ENCODE measurements at regions not wholly inside any gene's neighbourhood (a gene's known extent, or its start where the extent isn't known, plus 50 kb on each side); places are given as distances from the start of the nearest gene placed in this dataset.
"Not testable (repeated sequence)": the region's sequence is repeated elsewhere in the genome, so short reads cannot be mapped to it uniquely, and the experiment has no call there.

DNA sequence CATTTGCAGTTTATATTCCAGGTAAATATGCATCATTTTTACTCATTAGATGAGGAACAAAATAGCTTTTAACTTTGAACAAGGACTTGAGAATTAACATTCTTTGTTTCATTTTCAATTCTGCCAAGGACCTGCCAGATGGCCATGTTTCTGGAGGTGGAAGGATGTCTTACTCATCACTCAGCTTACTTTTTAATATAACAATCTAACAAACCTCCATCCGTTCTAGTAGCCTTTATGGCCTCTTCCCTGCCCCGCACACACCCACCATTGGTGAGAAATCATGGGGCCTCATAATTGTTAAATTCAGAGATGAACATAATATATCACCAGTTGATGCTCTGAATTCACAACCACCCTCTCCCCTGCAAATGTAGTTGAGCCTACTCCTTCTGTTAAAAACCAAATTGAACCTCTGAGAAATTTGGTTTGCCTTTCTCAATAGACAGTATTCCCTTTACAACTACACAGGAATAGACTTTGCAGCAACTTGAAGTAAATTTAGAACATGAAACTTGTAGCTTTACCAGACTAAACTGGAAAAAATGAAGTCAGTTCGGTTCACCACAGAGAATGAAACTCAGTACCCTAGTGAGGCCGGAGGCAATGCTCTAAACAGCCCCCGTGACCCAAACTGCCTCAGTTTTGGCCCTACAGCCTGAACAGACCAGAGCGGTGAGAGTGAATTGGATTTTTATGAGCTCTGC lies 50.1 kb upstream of the ACSL4 start:
- Histone ChIP-seq H3K4me2 (ENCODE audit: insufficient read depth, low read length, poor library complexity, severe bottlenecking) (no peak overlapping the region), H2BK12ac (ENCODE audit: low read length) (no peak overlapping the region), H4K8ac (ENCODE audit: low read depth, low read length) (no peak overlapping the region), H3K9ac (ENCODE audit: low read depth, low read length, poor library complexity) (no peak overlapping the region), H2AK5ac (ENCODE audit: low read depth, low read length) (no peak overlapping the region), H2AFZ (ENCODE audit: low read length) (no peak overlapping the region), H3K4ac (ENCODE audit: low read length) (no peak overlapping the region), H2BK15ac (ENCODE audit: low read length) (no peak overlapping the region), H3K4me1 (ENCODE audit: control insufficient read depth in 2 of 2, insufficient read depth in 1 of 2, low read depth in 1 of 2, low read length in 2 of 2) (no peaks in the 10 kb centered on the region), H3K36me3 (replicated peaks in 1 of 2; ENCODE audit: control insufficient read depth in 2 of 2, insufficient read depth in 2 of 2, low read length in 2 of 2) (no peaks in the 10 kb centered on the region), H3K79me1 (ENCODE audit: low read depth, low read length) (no peaks in the 10 kb centered on the region), H2BK120ac (ENCODE audit: low read depth, low read length) (no peak overlapping the region), H3K9me3 (replicated peaks in 1 of 2; ENCODE audit: control insufficient read depth in 2 of 2, insufficient read depth in 1 of 2, low read depth in 1 of 2, low read length in 2 of 2) (no peaks in the 10 kb centered on the region), H3K18ac (ENCODE audit: low read length) (no peak overlapping the region), H3K23ac (ENCODE audit: low read depth, low read length, poor library complexity) (no peak overlapping the region), H4K91ac (ENCODE audit: low read depth, low read length, poor library complexity) (no peak overlapping the region), H2BK5ac (ENCODE audit: low read length) (no peak overlapping the region), H3K14ac (ENCODE audit: low read length) (no peak overlapping the region), H3K27ac (replicated peaks; ENCODE audit: low read length) (no peak overlapping the region), H3K4me3 (ENCODE audit: low read length in 2 of 2) (no peak overlapping the region), H3K27me3 (ENCODE audit: control insufficient read depth in 3 of 3, insufficient read depth in 3 of 3, low read depth in 1 of 3, low read length in 3 of 3) (peaks cover 0 to 6% (median 0%) of the 10 kb centered on the region in 3 experiments)
- DNase-seq (ENCODE audit: low spot score): no peak
- WGBS, 2 donors (ENCODE audit: extremely low coverage in 2 of 2, insufficient read length in 2 of 2, insufficient replicate concordance in 1 of 2): no CpG with 5 or more reads among the region's 6 CpGs

DNA sequence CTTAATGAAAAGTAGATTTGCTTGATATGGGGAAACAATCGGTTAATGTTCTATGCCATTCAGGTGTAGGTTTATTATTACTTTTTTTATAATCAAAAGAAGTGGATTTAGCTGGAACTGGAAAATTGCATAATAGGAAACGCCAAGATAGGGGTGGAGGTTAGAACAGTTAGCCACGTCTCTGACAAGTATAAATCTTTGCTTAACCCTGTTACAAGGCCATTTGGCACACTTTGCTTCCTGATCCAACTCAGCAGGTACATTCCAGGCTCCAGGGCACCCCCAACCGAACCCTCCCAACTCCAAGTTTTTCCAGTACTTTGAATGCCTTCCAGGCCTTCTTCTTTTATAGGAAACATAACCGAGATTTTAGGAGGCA lies 50.6 kb upstream of the ACSL4 start:
- no peak overlapping the region for H3K4me2 ChIP-seq (ENCODE audit: insufficient read depth, low read length, poor library complexity, severe bottlenecking)
- no peak overlapping the region for H3K18ac ChIP-seq (ENCODE audit: low read length)
- DNase-seq (ENCODE audit: low spot score): no peak
- no peaks in the 10 kb centered on the region for H3K4me1 ChIP-seq (ENCODE audit: control insufficient read depth in 2 of 2, insufficient read depth in 1 of 2, low read depth in 1 of 2, low read length in 2 of 2)
- H2BK120ac ChIP-seq (ENCODE audit: low read depth, low read length): no peak overlapping the region
- no peak overlapping the region for H2BK15ac ChIP-seq (ENCODE audit: low read length)
- H4K8ac ChIP-seq (ENCODE audit: low read depth, low read length): no peak overlapping the region
- H3K9ac ChIP-seq (ENCODE audit: low read depth, low read length, poor library complexity): no peak overlapping the region
- no peaks in the 10 kb centered on the region for H3K79me1 ChIP-seq (ENCODE audit: low read depth, low read length)
- H3K4ac ChIP-seq (ENCODE audit: low read length): no peak overlapping the region
- no peaks in the 10 kb centered on the region for H3K9me3 ChIP-seq (replicated peaks in 1 of 2; ENCODE audit: control insufficient read depth in 2 of 2, insufficient read depth in 1 of 2, low read depth in 1 of 2, low read length in 2 of 2)
- no peak overlapping the region for H4K91ac ChIP-seq (ENCODE audit: low read depth, low read length, poor library complexity)
- H3K27ac ChIP-seq (replicated peaks; ENCODE audit: low read length): no peak overlapping the region
- H2AFZ ChIP-seq (ENCODE audit: low read length): no peak overlapping the region
- no peak overlapping the region for H3K4me3 ChIP-seq (ENCODE audit: low read length in 2 of 2)
- H3K23ac ChIP-seq (ENCODE audit: low read depth, low read length, poor library complexity): no peak overlapping the region
- no peak overlapping the region for H2AK5ac ChIP-seq (ENCODE audit: low read depth, low read length)
- peaks cover 0 to 6% (median 0%) of the 10 kb centered on the region in 3 experiments for H3K27me3 ChIP-seq (ENCODE audit: control insufficient read depth in 3 of 3, insufficient read depth in 3 of 3, low read depth in 1 of 3, low read length in 3 of 3)
- no peak overlapping the region for H2BK5ac ChIP-seq (ENCODE audit: low read length)
- H3K14ac ChIP-seq (ENCODE audit: low read length): no peak overlapping the region
- no peaks in the 10 kb centered on the region for H3K36me3 ChIP-seq (replicated peaks in 1 of 2; ENCODE audit: control insufficient read depth in 2 of 2, insufficient read depth in 2 of 2, low read length in 2 of 2)
- no CpG with 5 or more reads among the region's 5 CpGs for WGBS, 2 donors (ENCODE audit: extremely low coverage in 2 of 2, insufficient read length in 2 of 2, insufficient replicate concordance in 1 of 2)
- no peak overlapping the region for H2BK12ac ChIP-seq (ENCODE audit: low read length)

GRCh38 chrX:109785053-109785452 lies 52.0 kb upstream of the ACSL4 start:
- Histone ChIP-seq H2BK15ac (ENCODE audit: low read length) (no peak overlapping the region), H4K91ac (ENCODE audit: low read depth, low read length, poor library complexity) (no peak overlapping the region), H4K8ac (ENCODE audit: low read depth, low read length) (no peak overlapping the region), H2AFZ (ENCODE audit: low read length) (no peak overlapping the region), H3K18ac (ENCODE audit: low read length) (no peak overlapping the region), H2BK12ac (ENCODE audit: low read length) (no peak overlapping the region), H2AK5ac (ENCODE audit: low read depth, low read length) (no peak overlapping the region), H3K4me1 (ENCODE audit: control insufficient read depth in 2 of 2, insufficient read depth in 1 of 2, low read depth in 1 of 2, low read length in 2 of 2) (no peaks in the 10 kb centered on the region), H3K4me2 (ENCODE audit: insufficient read depth, low read length, poor library complexity, severe bottlenecking) (no peak overlapping the region), H3K14ac (ENCODE audit: low read length) (no peak overlapping the region), H2BK120ac (ENCODE audit: low read depth, low read length) (no peak overlapping the region), H2BK5ac (ENCODE audit: low read length) (no peak overlapping the region), H3K27me3 (ENCODE audit: control insufficient read depth in 3 of 3, insufficient read depth in 3 of 3, low read depth in 1 of 3, low read length in 3 of 3) (peaks cover 0 to 6% (median 0%) of the 10 kb centered on the region in 3 experiments), H3K36me3 (replicated peaks in 1 of 2; ENCODE audit: control insufficient read depth in 2 of 2, insufficient read depth in 2 of 2, low read length in 2 of 2) (no peaks in the 10 kb centered on the region), H3K27ac (replicated peaks; ENCODE audit: low read length) (no peak overlapping the region), H3K23ac (ENCODE audit: low read depth, low read length, poor library complexity) (no peak overlapping the region), H3K9ac (ENCODE audit: low read depth, low read length, poor library complexity) (no peak overlapping the region), H3K79me1 (ENCODE audit: low read depth, low read length) (no peaks in the 10 kb centered on the region), H3K9me3 (replicated peaks in 1 of 2; ENCODE audit: control insufficient read depth in 2 of 2, insufficient read depth in 1 of 2, low read depth in 1 of 2, low read length in 2 of 2) (no peaks in the 10 kb centered on the region), H3K4me3 (ENCODE audit: low read length in 2 of 2) (no peak overlapping the region), H3K4ac (ENCODE audit: low read length) (no peak overlapping the region)
- no CpG with 5 or more reads among the region's 4 CpGs for WGBS, 2 donors (ENCODE audit: extremely low coverage in 2 of 2, insufficient read length in 2 of 2, insufficient replicate concordance in 1 of 2)
- no peak for DNase-seq (ENCODE audit: low spot score)

DNA sequence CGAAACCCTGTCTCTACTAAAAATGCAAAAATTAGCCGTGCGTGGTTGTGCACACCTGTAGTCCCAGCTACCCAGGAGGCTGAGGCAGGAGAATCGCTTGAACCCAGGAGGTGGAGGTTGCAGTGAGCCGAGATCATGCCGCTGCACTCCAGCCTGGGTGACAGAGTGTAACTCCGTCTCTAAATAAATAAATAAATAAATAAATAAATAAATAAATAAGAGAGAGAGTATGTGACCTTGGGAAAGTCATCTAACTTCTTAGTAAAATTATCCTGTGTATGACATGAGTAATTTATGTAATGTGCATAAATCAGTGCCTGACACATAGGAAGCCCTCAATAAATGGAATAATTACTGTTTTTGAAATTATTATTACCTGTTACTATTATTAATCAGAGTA lies 57.5 kb upstream of the ACSL4 start:
- H4K8ac ChIP-seq (ENCODE audit: low read depth, low read length); H3K36me3 ChIP-seq (replicated peaks in 1 of 2; ENCODE audit: control insufficient read depth in 2 of 2, insufficient read depth in 2 of 2, low read length in 2 of 2); H3K18ac ChIP-seq (ENCODE audit: low read length); H3K27ac ChIP-seq (replicated peaks; ENCODE audit: low read length); H2BK5ac ChIP-seq (ENCODE audit: low read length); H3K79me1 ChIP-seq (ENCODE audit: low read depth, low read length); H3K9me3 ChIP-seq (replicated peaks in 1 of 2; ENCODE audit: control insufficient read depth in 2 of 2, insufficient read depth in 1 of 2, low read depth in 1 of 2, low read length in 2 of 2); H3K23ac ChIP-seq (ENCODE audit: low read depth, low read length, poor library complexity); H3K4me3 ChIP-seq (ENCODE audit: low read length in 2 of 2); H2BK15ac ChIP-seq (ENCODE audit: low read length); H2AFZ ChIP-seq (ENCODE audit: low read length); DNase-seq (ENCODE audit: low spot score); H3K14ac ChIP-seq (ENCODE audit: low read length); H2AK5ac ChIP-seq (ENCODE audit: low read depth, low read length); H3K4ac ChIP-seq (ENCODE audit: low read length); H3K4me1 ChIP-seq (ENCODE audit: control insufficient read depth in 2 of 2, insufficient read depth in 1 of 2, low read depth in 1 of 2, low read length in 2 of 2); H2BK12ac ChIP-seq (ENCODE audit: low read length); H3K9ac ChIP-seq (ENCODE audit: low read depth, low read length, poor library complexity); H2BK120ac ChIP-seq (ENCODE audit: low read depth, low read length); H4K91ac ChIP-seq (ENCODE audit: low read depth, low read length, poor library complexity); H3K4me2 ChIP-seq (ENCODE audit: insufficient read depth, low read length, poor library complexity, severe bottlenecking); H3K27me3 ChIP-seq (ENCODE audit: control insufficient read depth in 3 of 3, insufficient read depth in 3 of 3, low read depth in 1 of 3, low read length in 3 of 3): not testable (repeated sequence)
- WGBS, 2 donors (ENCODE audit: extremely low coverage in 2 of 2, insufficient read length in 2 of 2, insufficient replicate concordance in 1 of 2): no CpG with 5 or more reads among the region's 7 CpGs
